Calu3 (cell line): ENCODE measurements at regions not wholly inside any gene's neighbourhood (a gene's known extent, or its start where the extent isn't known, plus 50 kb on each side); places are given as distances from the start of the nearest gene placed in this dataset.

Experiments
- BruUV-seq: library from RNA; stranded (reverse); fragments of 400-500 nt; replicated peaks from 2 replicates; lab custom pipeline; 2021; lab: Mats Ljungman, UMichigan
- CTCF ChIA-PET: fragments of 300-600 bp; sonication (Branson Sonifier 250); formaldehyde crosslinking; loops from one replicate; lab custom pipeline; 2022; ENCODE audit warnings: antibody characterized with exemption; lab: Charles Lee
- DNase-seq: peaks from one replicate; pipeline ENCODE4 v3.0.0; 2022
- H3K27ac Mint-ChIP-seq: one replicate; pipeline ENCODE4 v1.8.0; 2022; ENCODE audit warnings: mixed read lengths; ENCODE audit not compliant: unreplicated experiment
- H3K27me3 Mint-ChIP-seq: one replicate; pipeline ENCODE4 v1.8.0; 2022; ENCODE audit warnings: mixed read lengths; ENCODE audit not compliant: unreplicated experiment
- H3K36me3 Mint-ChIP-seq: one replicate; pipeline ENCODE4 v1.8.0; 2022; ENCODE audit warnings: mild to moderate bottlenecking, moderate library complexity, mixed read lengths; ENCODE audit not compliant: insufficient read depth, unreplicated experiment
- H3K4me1 Mint-ChIP-seq: one replicate; pipeline ENCODE4 v1.8.0; 2022; ENCODE audit warnings: mild to moderate bottlenecking, low read depth, mixed read lengths; ENCODE audit not compliant: unreplicated experiment
- H3K4me3 Mint-ChIP-seq: one replicate; pipeline ENCODE4 v1.8.0; 2022; ENCODE audit warnings: mild to moderate bottlenecking, low read depth, moderate library complexity, mixed read lengths; ENCODE audit not compliant: unreplicated experiment
- H3K9me3 Mint-ChIP-seq: one replicate; pipeline ENCODE4 v1.8.0; 2022; ENCODE audit warnings: low read depth, mixed read lengths; ENCODE audit not compliant: unreplicated experiment
- intact Hi-C: fragments of 100-400 bp; cut with micrococcal nuclease; formaldehyde crosslinking; loops from one replicate; pipeline ENCODE4 v1.10.0; 2022; ENCODE audit not compliant: unreplicated experiment
- TF ChIP-seq, protein P1 (sequence below): fragments of 200-600 bp; IDR thresholded peaks from one replicate; pipeline ENCODE4 v1.8.0; 2022; ENCODE audit warnings: antibody characterized with exemption; ENCODE audit not compliant: unreplicated experiment

DNA sequence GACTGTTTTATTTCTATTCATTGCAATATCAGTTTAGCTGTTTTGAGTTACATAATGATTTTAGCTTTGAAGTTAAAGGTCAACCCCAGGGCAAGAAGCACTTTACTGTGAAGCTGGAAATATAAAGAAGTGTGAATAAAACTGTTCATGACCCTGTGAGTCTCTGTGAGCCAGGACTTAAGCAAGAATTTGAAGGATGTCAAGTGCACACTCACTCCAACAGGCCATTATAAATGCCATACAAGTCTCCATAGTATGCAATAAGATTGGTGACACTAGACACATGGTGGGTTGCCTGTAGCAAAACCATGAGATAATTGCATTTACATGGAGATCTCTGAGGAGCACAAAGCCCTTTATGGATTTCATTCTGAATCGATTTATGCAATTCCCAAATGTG is 318.7 kb upstream of the ITGA1 start:
- Mint-ChIP-seq H3K9me3 (no peaks in the 10 kb centered on the region), H3K4me3 (no peak overlapping the region), H3K27me3 (no peaks in the 10 kb centered on the region), H3K4me1 (no peaks in the 10 kb centered on the region), H3K36me3 (no peaks in the 10 kb centered on the region), H3K27ac (no peak overlapping the region)
- no peak for DNase-seq
- CTCF ChIA-PET: no interaction called here
- no TSS peak for BruUV-seq
- TF ChIP-seq, protein P1, sequence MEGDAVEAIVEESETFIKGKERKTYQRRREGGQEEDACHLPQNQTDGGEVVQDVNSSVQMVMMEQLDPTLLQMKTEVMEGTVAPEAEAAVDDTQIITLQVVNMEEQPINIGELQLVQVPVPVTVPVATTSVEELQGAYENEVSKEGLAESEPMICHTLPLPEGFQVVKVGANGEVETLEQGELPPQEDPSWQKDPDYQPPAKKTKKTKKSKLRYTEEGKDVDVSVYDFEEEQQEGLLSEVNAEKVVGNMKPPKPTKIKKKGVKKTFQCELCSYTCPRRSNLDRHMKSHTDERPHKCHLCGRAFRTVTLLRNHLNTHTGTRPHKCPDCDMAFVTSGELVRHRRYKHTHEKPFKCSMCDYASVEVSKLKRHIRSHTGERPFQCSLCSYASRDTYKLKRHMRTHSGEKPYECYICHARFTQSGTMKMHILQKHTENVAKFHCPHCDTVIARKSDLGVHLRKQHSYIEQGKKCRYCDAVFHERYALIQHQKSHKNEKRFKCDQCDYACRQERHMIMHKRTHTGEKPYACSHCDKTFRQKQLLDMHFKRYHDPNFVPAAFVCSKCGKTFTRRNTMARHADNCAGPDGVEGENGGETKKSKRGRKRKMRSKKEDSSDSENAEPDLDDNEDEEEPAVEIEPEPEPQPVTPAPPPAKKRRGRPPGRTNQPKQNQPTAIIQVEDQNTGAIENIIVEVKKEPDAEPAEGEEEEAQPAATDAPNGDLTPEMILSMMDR: no peak
- intact Hi-C loops: no loop called here

DNA sequence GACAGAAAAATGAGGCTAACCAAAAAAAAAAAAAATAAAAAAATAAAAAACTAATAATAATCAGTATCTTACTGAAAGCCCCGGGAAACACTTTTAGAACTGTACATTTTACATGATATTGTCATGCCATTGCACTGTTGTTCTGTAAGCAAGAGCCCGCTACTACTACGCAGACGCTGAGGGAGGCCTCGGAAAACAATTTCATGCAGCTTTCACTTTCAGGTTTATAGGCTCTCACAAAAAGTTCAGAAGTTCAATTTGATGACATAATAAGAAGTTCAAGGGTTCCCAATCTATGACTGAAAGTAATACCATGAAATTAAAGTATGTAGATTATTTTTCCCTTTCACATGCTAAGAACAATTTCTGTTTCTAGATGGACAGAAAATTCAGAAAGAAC is 318.3 kb upstream of the ITGA1 start:
- Mint-ChIP-seq H3K4me1 (no peaks in the 10 kb centered on the region), H3K36me3 (no peaks in the 10 kb centered on the region), H3K9me3 (no peaks in the 10 kb centered on the region), H3K4me3 (no peak overlapping the region), H3K27me3 (no peaks in the 10 kb centered on the region), H3K27ac (no peak overlapping the region)
- CTCF ChIA-PET: no interaction called here
- BruUV-seq: no TSS peak
- TF ChIP-seq, protein P1: no peak
- intact Hi-C loops: no loop called here
- DNase-seq: no peak

DNA sequence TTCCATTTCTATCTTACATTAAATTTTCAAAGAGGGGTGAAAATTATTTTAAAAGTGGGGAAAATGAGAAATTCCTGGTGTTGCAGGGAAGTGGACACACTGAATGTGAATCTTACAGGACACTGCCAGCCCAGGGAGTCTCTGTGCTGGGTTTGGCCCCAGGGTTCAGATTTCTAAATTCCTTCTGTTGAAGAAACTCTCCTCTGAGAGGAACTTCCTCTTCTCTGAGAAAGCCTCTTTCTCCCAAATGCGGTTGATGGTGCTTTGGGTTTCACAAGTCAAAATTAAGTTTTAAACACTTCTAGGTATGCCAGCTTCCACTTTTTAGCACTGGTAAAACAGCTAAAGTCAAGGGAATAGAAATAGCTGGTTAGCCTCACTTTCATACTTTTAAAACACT is 317.9 kb upstream of the ITGA1 start:
- H3K36me3 Mint-ChIP-seq: no peaks in the 10 kb centered on the region
- no peaks in the 10 kb centered on the region for H3K9me3 Mint-ChIP-seq
- BruUV-seq: no TSS peak
- DNase-seq: no peak
- no peaks in the 10 kb centered on the region for H3K4me1 Mint-ChIP-seq
- CTCF ChIA-PET: no interaction called here
- no peaks in the 10 kb centered on the region for H3K27me3 Mint-ChIP-seq
- H3K27ac Mint-ChIP-seq: no peak overlapping the region
- TF ChIP-seq, protein P1: no peak
- intact Hi-C loops: no loop called here
- H3K4me3 Mint-ChIP-seq: no peak overlapping the region

DNA sequence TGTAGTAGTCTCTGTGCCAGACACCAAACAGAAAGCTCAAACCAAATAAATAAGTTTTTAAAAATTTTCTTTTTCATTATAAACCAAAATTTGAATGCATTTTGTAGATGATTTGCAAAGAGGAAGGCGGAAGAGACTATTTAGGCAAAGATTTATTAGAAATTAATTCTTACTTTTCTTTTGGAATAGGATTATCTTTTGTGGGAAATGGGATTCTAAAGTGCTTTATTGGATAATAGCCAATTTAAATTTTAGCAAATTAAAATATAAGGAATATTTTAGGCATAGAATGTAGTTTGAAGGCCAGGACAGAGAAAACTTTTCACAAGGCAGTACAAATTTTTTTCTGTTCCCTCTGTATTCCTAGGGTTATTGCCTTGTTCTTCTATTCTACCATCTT is 311.4 kb upstream of the ITGA1 start:
- no peak overlapping the region for H3K27ac Mint-ChIP-seq
- no peak for DNase-seq
- TF ChIP-seq, protein P1: no peak
- peaks cover 2% of the 10 kb centered on the region for H3K9me3 Mint-ChIP-seq
- CTCF ChIA-PET: no interaction called here
- H3K4me1 Mint-ChIP-seq: no peaks in the 10 kb centered on the region
- H3K36me3 Mint-ChIP-seq: no peaks in the 10 kb centered on the region
- BruUV-seq: no TSS peak
- H3K4me3 Mint-ChIP-seq: no peak overlapping the region
- no peaks in the 10 kb centered on the region for H3K27me3 Mint-ChIP-seq
- intact Hi-C loops: no loop called here
